KMS-11 (cell line): ENCODE measurements at regions not wholly inside any gene's neighbourhood (a gene's known extent, or its start where the extent isn't known, plus 50 kb on each side); places are given as distances from the start of the nearest gene placed in this dataset.

ENCODE experiments used
- H2AFZ ChIP-seq: fragments of 200-600 bp; sonication (generic); 2 replicates; pipeline ENCODE4 v1.6.1; 2016; ENCODE audit warnings: antibody characterized with exemption, mixed run types, low read depth
- H3K27ac ChIP-seq: fragments of 200-600 bp; sonication (generic); 2 replicates; pipeline ENCODE4 v1.6.1; 2016; ENCODE audit warnings: mild to moderate bottlenecking, mixed run types
- H3K27me3 ChIP-seq: fragments of 200-600 bp; sonication (generic); 2 replicates; pipeline ENCODE4 v1.6.1; 2017; ENCODE audit warnings: mild to moderate bottlenecking, low read depth, mixed run types, moderate library complexity; ENCODE audit not compliant: insufficient read depth
- H3K36me3 ChIP-seq: fragments of 200-600 bp; sonication (generic); 2 replicates; pipeline ENCODE4 v1.6.1; 2017; ENCODE audit warnings: mild to moderate bottlenecking, mixed run types; ENCODE audit not compliant: insufficient read depth
- H3K4me1 ChIP-seq: fragments of 200-600 bp; sonication (generic); 2 replicates; pipeline ENCODE4 v1.6.1; 2016; ENCODE audit warnings: mild to moderate bottlenecking, low read depth, mixed run types; ENCODE audit not compliant: poor library complexity, severe bottlenecking
- H3K4me2 ChIP-seq: fragments of 200-600 bp; sonication (generic); 2 replicates; pipeline ENCODE4 v1.7.0; 2016; ENCODE audit warnings: mild to moderate bottlenecking, mixed run types
- H3K4me3 ChIP-seq: fragments of 200-600 bp; sonication (generic); IDR thresholded peaks from 2 replicates; pipeline ENCODE4 v1.6.1; 2017; ENCODE audit warnings: low read depth, low read length, mixed read lengths; ENCODE audit not compliant: insufficient read depth
- H3K79me2 ChIP-seq: fragments of 200-600 bp; sonication (generic); 2 replicates; pipeline ENCODE4 v1.6.1; 2016; ENCODE audit warnings: low read depth, mixed run types; ENCODE audit not compliant: insufficient read depth
- H3K9ac ChIP-seq: fragments of 200-600 bp; sonication (generic); 2 replicates; pipeline ENCODE4 v1.6.1; 2016; ENCODE audit warnings: mild to moderate bottlenecking, mixed run types
- H4K20me1 ChIP-seq: fragments of 200-600 bp; sonication (generic); 2 replicates; pipeline ENCODE4 v1.6.1; 2016; ENCODE audit warnings: mild to moderate bottlenecking, mixed run types; ENCODE audit not compliant: insufficient read depth
- TF ChIP-seq, protein P1 (sequence below): fragments of 200-600 bp; sonication (generic); conservative IDR thresholded peaks from 2 replicates; pipeline ENCODE4 v1.6.1; 2017; ENCODE audit warnings: low read depth, mild to moderate bottlenecking, antibody characterized with exemption, low read length, moderate library complexity, mixed read lengths

DNA sequence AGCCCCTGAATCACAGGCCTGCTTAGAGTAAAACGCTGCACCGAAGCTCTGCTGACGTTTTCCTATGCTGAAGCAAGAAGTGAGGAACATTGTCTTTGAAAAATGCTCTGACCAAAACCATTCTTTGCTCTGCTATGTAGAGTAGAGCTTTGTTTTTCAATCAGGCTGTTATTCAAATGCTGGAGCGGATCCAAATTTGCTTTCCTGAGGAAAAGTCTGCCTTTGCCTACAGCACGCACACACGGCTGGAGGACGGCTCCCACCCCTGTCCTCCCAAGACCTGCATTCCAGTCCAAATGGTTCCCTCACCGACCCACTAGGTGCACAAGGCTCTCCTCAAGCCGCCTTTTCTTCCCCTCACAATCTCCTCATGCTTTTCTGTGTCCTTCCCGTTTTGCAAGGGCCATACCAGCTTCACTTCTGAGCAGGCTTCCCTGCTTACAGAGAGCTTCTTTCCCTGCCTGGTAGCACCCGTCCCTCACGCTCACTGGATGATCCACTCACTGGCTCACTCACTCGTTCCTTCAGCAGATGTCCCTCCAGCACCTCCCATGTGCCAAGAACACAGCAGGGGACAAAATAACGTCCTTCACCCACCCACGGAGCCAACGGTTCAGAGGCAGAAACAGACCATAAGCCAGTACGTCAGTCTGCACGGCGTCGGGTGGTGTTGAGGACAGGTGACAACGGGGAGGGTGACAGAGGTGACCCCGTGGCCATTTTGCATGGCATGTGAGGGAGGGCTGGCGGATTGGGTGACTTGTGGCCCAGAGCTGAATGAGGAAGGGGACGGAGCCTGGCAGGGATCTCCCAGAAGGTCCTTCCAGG lies 137.9 kb upstream of the NEDD9 start:
- H2AFZ ChIP-seq, result no peak overlapping the region

DNA sequence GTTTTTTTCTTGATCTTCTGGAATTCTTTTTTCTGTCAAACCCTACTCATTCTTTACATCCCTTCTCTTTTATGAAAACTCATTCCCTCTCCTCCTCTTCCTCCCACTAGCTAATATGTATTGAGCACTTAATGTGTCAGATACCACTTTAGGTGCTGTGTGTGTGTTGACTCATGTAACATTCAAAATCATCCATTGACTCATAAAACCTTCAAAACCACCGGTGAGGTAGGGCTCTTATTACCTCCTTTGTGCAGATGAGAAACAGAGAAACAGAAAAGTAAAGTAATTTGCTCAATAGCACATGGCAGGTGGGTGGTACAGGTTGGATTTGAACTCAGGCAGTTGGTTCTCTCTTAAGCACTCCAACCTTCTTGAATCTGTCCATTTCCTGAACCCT lies 136.3 kb upstream of the NEDD9 start:
- H3K9ac ChIP-seq, result no peak overlapping the region
- no peaks in the 10 kb centered on the region for H3K27me3 ChIP-seq
- H3K4me3 ChIP-seq, result no peak overlapping the region
- H3K27ac ChIP-seq, result no peak overlapping the region
- TF ChIP-seq, protein P1, sequence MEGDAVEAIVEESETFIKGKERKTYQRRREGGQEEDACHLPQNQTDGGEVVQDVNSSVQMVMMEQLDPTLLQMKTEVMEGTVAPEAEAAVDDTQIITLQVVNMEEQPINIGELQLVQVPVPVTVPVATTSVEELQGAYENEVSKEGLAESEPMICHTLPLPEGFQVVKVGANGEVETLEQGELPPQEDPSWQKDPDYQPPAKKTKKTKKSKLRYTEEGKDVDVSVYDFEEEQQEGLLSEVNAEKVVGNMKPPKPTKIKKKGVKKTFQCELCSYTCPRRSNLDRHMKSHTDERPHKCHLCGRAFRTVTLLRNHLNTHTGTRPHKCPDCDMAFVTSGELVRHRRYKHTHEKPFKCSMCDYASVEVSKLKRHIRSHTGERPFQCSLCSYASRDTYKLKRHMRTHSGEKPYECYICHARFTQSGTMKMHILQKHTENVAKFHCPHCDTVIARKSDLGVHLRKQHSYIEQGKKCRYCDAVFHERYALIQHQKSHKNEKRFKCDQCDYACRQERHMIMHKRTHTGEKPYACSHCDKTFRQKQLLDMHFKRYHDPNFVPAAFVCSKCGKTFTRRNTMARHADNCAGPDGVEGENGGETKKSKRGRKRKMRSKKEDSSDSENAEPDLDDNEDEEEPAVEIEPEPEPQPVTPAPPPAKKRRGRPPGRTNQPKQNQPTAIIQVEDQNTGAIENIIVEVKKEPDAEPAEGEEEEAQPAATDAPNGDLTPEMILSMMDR, result no peak
- no peaks in the 10 kb centered on the region for H4K20me1 ChIP-seq
- no peak overlapping the region for H2AFZ ChIP-seq
- H3K4me1 ChIP-seq, result no peaks in the 10 kb centered on the region
- no peaks in the 10 kb centered on the region for H3K79me2 ChIP-seq
- no peaks in the 10 kb centered on the region for H3K36me3 ChIP-seq
- no peak overlapping the region for H3K4me2 ChIP-seq

More for the DNA sequence above, 137.9 kb upstream of the NEDD9 start:
- no peak overlapping the region for H3K9ac ChIP-seq
- no peak overlapping the region for H3K4me3 ChIP-seq
- H3K79me2 ChIP-seq, result no peaks in the 10 kb centered on the region
- H3K27ac ChIP-seq, result no peak overlapping the region
- no peaks in the 10 kb centered on the region for H3K36me3 ChIP-seq
- no peaks in the 10 kb centered on the region for H3K4me1 ChIP-seq
- TF ChIP-seq, protein P1, result no peak
- H4K20me1 ChIP-seq, result no peaks in the 10 kb centered on the region
- no peak overlapping the region for H3K4me2 ChIP-seq
- H3K27me3 ChIP-seq, result no peaks in the 10 kb centered on the region

DNA sequence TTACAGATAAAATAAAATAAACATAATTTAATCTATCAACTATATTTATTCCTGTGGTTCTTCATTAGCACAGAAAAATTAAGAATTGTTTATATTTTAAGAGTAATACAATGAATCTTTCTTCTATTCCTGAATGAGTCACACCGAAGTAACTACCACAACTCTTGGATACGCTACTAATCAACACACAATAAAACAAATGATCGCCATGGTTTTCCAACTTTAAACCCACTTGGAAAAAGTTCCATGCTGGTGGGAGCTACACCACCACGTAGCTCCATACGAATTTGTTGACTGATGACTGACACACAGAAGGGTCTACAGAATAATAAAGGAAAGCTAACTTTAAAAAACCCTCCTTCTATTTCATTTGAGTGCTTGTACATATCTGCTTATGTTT lies 135.8 kb upstream of the NEDD9 start:
- no peaks in the 10 kb centered on the region for H3K4me1 ChIP-seq
- H3K79me2 ChIP-seq, result no peaks in the 10 kb centered on the region
- TF ChIP-seq, protein P1, result no peak
- H3K4me2 ChIP-seq, result no peak overlapping the region
- no peak overlapping the region for H3K4me3 ChIP-seq
- no peak overlapping the region for H3K27ac ChIP-seq
- H2AFZ ChIP-seq, result no peak overlapping the region
- no peaks in the 10 kb centered on the region for H3K27me3 ChIP-seq
- H4K20me1 ChIP-seq, result no peaks in the 10 kb centered on the region
- H3K36me3 ChIP-seq, result no peaks in the 10 kb centered on the region
- H3K9ac ChIP-seq, result no peak overlapping the region

DNA sequence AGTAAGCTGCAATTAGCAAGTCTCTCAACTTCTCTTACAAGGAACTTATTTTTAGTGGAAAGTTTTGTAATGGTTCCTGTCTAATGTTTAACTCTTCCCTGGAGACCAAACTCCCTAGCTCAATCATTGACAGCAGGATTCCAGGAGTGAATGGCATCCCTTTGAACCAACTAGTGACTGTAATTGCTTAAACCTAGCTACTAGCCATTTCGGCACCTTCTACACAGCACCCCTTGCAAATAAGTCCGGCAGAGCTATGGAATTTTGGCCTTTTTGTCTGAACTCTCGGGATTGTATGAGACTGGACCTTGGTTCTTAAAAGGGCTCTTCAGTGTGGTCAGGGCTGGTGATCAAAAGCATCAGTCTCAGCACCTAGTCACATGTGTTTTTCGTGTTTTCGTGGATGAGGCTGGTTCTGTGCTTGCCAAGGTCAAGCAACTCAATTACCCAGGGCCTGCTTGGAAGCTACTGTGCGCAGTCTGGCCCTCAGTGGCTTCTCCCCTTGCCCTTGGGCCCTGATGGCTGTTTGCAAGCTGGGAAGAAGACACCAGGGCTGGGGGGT lies 135.3 kb upstream of the NEDD9 start:
- no peaks in the 10 kb centered on the region for H4K20me1 ChIP-seq
- H3K27ac ChIP-seq, result no peak overlapping the region
- no peaks in the 10 kb centered on the region for H3K4me1 ChIP-seq
- no peaks in the 10 kb centered on the region for H3K79me2 ChIP-seq
- TF ChIP-seq, protein P1, result no peak
- no peaks in the 10 kb centered on the region for H3K36me3 ChIP-seq
- H3K4me3 ChIP-seq, result no peak overlapping the region
- H2AFZ ChIP-seq, result no peak overlapping the region
- no peak overlapping the region for H3K9ac ChIP-seq
- no peak overlapping the region for H3K4me2 ChIP-seq
- H3K27me3 ChIP-seq, result no peaks in the 10 kb centered on the region
